ENCODE measurements at regions not wholly inside any gene's neighbourhood (a gene's known extent, or its start where the extent isn't known, plus 50 kb on each side); places are given as distances from the start of the nearest gene placed in this dataset.
"Not testable (repeated sequence)": the region's sequence is repeated elsewhere in the genome, so short reads cannot be mapped to it uniquely, and the experiment has no call there.

DNA sequence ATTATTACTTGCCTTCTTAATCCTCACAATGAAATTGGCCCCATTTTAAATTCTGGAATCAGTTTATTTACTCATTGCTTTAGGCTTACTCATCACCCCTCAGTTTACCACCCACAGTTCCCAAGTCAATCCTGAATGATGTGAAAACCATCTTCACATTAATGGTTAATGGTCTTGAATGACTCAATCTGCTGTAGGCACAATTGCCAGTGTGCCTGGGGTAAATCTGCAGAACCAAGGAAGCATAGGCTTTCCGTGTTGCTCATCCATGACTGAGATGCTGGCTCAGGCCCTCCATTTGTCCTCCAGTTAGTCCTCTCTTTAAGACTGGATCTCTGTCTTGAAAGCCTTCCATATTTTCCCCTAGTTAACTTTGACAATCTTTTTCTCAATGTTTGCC lies 164.5 kb downstream of the PMAIP1 start:
- Histone ChIP-seq H3K4me2 (no peak overlapping the region), H3K27ac (no peak overlapping the region), H3K27me3 (no peaks in the 10 kb centered on the region), H3K36me3 (no peaks in the 10 kb centered on the region), H3K4me1 (peaks cover 14% of the 10 kb centered on the region), H3K9me3 (ENCODE audit: low read depth) (no peaks in the 10 kb centered on the region), H4K20me1 (ENCODE audit: low read depth) (peaks cover 8% of the 10 kb centered on the region), H3K79me2 (ENCODE audit: low read depth) (no peaks in the 10 kb centered on the region), H2AFZ (replicated peaks) (no peak overlapping the region), H3K4me3 (no peak overlapping the region), H3K9ac (no peak overlapping the region), H3F3A (ENCODE audit: low read depth) (peaks cover 15% of the 10 kb centered on the region)
- Mint-ChIP-seq H3K9me3 (no peaks in the 10 kb centered on the region), H3K4me1 (peaks cover 11% of the 10 kb centered on the region), H3K36me3 (no peaks in the 10 kb centered on the region), H3K27me3 (ENCODE audit: insufficient read depth, low read depth) (peaks cover 4% of the 10 kb centered on the region), H3K4me3 (no peak overlapping the region), H3K27ac (no peak overlapping the region)
- DNase-seq (ENCODE audit: low spot score): no peak
- TF ChIP-seq EZH2phosphoT487 (IDR thresholded peaks at IDR 0.05) (no peak), EZH2 (IDR thresholded peaks at IDR 0.05) (no peak)
- TF ChIP-seq, protein P1, sequence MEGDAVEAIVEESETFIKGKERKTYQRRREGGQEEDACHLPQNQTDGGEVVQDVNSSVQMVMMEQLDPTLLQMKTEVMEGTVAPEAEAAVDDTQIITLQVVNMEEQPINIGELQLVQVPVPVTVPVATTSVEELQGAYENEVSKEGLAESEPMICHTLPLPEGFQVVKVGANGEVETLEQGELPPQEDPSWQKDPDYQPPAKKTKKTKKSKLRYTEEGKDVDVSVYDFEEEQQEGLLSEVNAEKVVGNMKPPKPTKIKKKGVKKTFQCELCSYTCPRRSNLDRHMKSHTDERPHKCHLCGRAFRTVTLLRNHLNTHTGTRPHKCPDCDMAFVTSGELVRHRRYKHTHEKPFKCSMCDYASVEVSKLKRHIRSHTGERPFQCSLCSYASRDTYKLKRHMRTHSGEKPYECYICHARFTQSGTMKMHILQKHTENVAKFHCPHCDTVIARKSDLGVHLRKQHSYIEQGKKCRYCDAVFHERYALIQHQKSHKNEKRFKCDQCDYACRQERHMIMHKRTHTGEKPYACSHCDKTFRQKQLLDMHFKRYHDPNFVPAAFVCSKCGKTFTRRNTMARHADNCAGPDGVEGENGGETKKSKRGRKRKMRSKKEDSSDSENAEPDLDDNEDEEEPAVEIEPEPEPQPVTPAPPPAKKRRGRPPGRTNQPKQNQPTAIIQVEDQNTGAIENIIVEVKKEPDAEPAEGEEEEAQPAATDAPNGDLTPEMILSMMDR (IDR thresholded peaks at IDR 0.05): no peak

GRCh38 chr18:60062831-60063230 lies 163.0 kb downstream of the PMAIP1 start:
- not testable (repeated sequence) for H3K9ac ChIP-seq; H3K36me3 Mint-ChIP-seq; H4K20me1 ChIP-seq (ENCODE audit: low read depth); H3K4me1 Mint-ChIP-seq; H3K4me2 ChIP-seq; H3K79me2 ChIP-seq (ENCODE audit: low read depth); H2AFZ ChIP-seq (replicated peaks); H3K9me3 Mint-ChIP-seq; H3K4me3 ChIP-seq; H3K27me3 ChIP-seq; H3K4me3 Mint-ChIP-seq; H3K27ac ChIP-seq; DNase-seq (ENCODE audit: low spot score); H3K36me3 ChIP-seq; H3K27ac Mint-ChIP-seq; H3K27me3 Mint-ChIP-seq (ENCODE audit: insufficient read depth, low read depth); H3K9me3 ChIP-seq (ENCODE audit: low read depth)
- Histone ChIP-seq H3F3A (ENCODE audit: low read depth) (peaks cover 12% of the 10 kb centered on the region), H3K4me1 (peaks cover 11% of the 10 kb centered on the region)

DNA sequence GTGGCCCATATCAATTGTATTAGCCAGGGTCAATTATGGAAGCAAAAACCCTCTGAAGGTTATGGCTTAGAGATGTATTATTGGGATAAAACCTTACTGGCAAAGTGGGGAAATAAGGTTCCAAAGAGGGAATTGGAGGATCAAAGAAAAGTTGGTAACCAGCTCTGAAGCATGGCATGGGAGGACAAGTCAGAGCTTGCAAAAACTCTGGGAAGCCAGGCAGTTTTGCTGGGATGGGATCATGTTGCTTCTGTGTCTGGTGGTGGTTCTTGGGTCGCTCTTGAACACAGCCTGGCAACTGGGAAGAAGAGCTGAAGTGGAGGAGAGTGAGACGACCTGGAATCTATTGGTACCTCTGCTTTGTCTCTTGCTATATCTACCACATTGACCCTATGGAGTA lies 162.6 kb downstream of the PMAIP1 start:
- H3K9ac ChIP-seq: no peak overlapping the region
- H4K20me1 ChIP-seq (ENCODE audit: low read depth): peaks cover 4% of the 10 kb centered on the region
- peaks cover 6% of the 10 kb centered on the region for H3K4me1 Mint-ChIP-seq
- H3K27ac Mint-ChIP-seq: no peak overlapping the region
- peaks cover 8% of the 10 kb centered on the region for H3K4me1 ChIP-seq
- no peaks in the 10 kb centered on the region for H3K9me3 Mint-ChIP-seq
- H3K79me2 ChIP-seq (ENCODE audit: low read depth): no peaks in the 10 kb centered on the region
- H3K27me3 Mint-ChIP-seq (ENCODE audit: insufficient read depth, low read depth): no peaks in the 10 kb centered on the region
- H3K9me3 ChIP-seq (ENCODE audit: low read depth): no peaks in the 10 kb centered on the region
- no peak overlapping the region for H3K4me2 ChIP-seq
- no peaks in the 10 kb centered on the region for H3K36me3 Mint-ChIP-seq
- H2AFZ ChIP-seq (replicated peaks): no peak overlapping the region
- no peak overlapping the region for H3K4me3 Mint-ChIP-seq
- DNase-seq (ENCODE audit: low spot score): no peak
- H3K36me3 ChIP-seq: no peaks in the 10 kb centered on the region
- peaks cover 8% of the 10 kb centered on the region for H3F3A ChIP-seq (ENCODE audit: low read depth)
- no peak overlapping the region for H3K27ac ChIP-seq
- no peak overlapping the region for H3K4me3 ChIP-seq
- no peaks in the 10 kb centered on the region for H3K27me3 ChIP-seq
- TF ChIP-seq EZH2phosphoT487 (IDR thresholded peaks at IDR 0.05) (no peak), EZH2 (IDR thresholded peaks at IDR 0.05) (no peak)
- TF ChIP-seq, protein P1 (IDR thresholded peaks at IDR 0.05): no peak

DNA sequence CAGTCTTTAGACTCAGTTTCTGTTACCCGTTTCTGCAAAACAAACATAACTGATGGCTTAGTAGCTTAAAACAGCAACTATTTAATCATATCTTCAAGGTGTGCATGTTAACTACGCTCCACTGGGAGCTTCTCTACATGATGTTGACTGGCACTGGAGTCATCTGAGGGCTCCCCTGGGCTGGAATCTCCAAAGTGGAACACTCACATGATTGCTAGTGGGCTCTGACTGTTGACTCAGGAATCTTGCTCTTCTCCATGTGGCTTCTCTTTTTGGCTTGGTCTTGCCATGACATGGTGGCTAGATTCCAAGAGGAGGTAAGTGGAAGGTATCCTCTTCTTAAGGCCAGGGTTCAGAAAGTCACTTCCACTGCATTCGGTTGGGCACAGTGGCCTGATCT lies 160.8 kb downstream of the PMAIP1 start:
- TF ChIP-seq, protein P1 (IDR thresholded peaks at IDR 0.05): no peak
- no peak for TF ChIP-seq EZH2 (IDR thresholded peaks at IDR 0.05)
- TF ChIP-seq EZH2phosphoT487 (IDR thresholded peaks at IDR 0.05): no peak
- no peak overlapping the region for H3K27ac Mint-ChIP-seq
- H3K9ac ChIP-seq: no peak overlapping the region
- no peaks in the 10 kb centered on the region for H3K9me3 ChIP-seq (ENCODE audit: low read depth)
- H3K4me1 ChIP-seq: no peaks in the 10 kb centered on the region
- H2AFZ ChIP-seq (replicated peaks): no peak overlapping the region
- peaks cover 2% of the 10 kb centered on the region for H3K4me1 Mint-ChIP-seq
- no peak overlapping the region for H3K4me2 ChIP-seq
- H4K20me1 ChIP-seq (ENCODE audit: low read depth): no peaks in the 10 kb centered on the region
- H3K27me3 Mint-ChIP-seq (ENCODE audit: insufficient read depth, low read depth): no peaks in the 10 kb centered on the region
- H3K36me3 ChIP-seq: no peaks in the 10 kb centered on the region
- no peak overlapping the region for H3K27ac ChIP-seq
- no peak for DNase-seq (ENCODE audit: low spot score)
- peaks cover 2% of the 10 kb centered on the region for H3K9me3 Mint-ChIP-seq
- no peaks in the 10 kb centered on the region for H3K27me3 ChIP-seq
- no peaks in the 10 kb centered on the region for H3F3A ChIP-seq (ENCODE audit: low read depth)
- H3K36me3 Mint-ChIP-seq: no peaks in the 10 kb centered on the region
- H3K79me2 ChIP-seq (ENCODE audit: low read depth): no peaks in the 10 kb centered on the region
- H3K4me3 Mint-ChIP-seq: no peak overlapping the region
- H3K4me3 ChIP-seq: no peak overlapping the region
